Activated T-cell treated with anti-CD3 and anti-CD28 coated beads, Interleukin-2, amount 50 U/mL, for 4 hours (primary cell): ENCODE measurements at regions not wholly inside any gene's neighbourhood (a gene's known extent, or its start where the extent isn't known, plus 50 kb on each side); places are given as distances from the start of the nearest gene placed in this dataset.
"Not testable (repeated sequence)": the region's sequence is repeated elsewhere in the genome, so short reads cannot be mapped to it uniquely, and the experiment has no call there.

Source experiments
- ATAC-seq, 2 donors: fragments of 200-7000 bp; cut with Tn5 transposase; one replicate each; pipeline ENCODE4 v1.10.0; 2021
- DNase-seq: peaks from one replicate; pipeline ENCODE4 v3.0.0-alpha.2; 2020
- H3K27me3 Mint-ChIP-seq: one replicate; pipeline ENCODE4 v1.8.0; 2021; ENCODE audit warnings: low read depth, mixed read lengths
- H3K36me3 Mint-ChIP-seq: one replicate; pipeline ENCODE4 v1.8.0; 2022; ENCODE audit warnings: mixed read lengths; ENCODE audit not compliant: insufficient read depth
- H3K4me1 Mint-ChIP-seq: one replicate; pipeline ENCODE4 v1.8.0; 2021; ENCODE audit warnings: low read depth, mixed read lengths
- H3K4me3 Mint-ChIP-seq: one replicate; pipeline ENCODE4 v1.8.0; 2021; ENCODE audit warnings: mild to moderate bottlenecking, moderate library complexity, mixed read lengths
- H3K9me3 Mint-ChIP-seq: one replicate; pipeline ENCODE4 v1.8.0; 2021; ENCODE audit warnings: mixed read lengths

DNA sequence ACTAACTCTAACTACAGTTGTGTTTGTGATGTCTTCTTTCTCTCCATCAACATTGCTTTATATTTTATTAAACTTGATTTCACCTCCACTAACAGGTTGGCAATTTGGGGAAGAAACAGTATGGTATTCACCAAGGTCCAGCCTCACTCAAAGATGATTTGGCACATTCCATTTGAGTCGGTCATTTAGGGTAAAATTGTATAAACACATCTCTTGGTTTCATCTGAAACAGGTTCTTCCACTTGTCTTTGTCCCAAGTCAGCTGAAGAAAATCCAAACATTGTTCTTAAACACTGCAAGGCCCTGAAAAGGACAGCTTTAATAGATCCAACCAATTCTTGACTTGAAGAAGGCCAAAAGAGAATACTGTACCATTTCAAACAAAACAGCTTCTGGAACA, 104.9 kb upstream of the NT5E start:
- H3K9me3 Mint-ChIP-seq: no peaks in the 10 kb centered on the region
- H3K36me3 Mint-ChIP-seq: no peaks in the 10 kb centered on the region
- no peaks in the 10 kb centered on the region for H3K4me1 Mint-ChIP-seq
- ATAC-seq: no peak
- H3K27me3 Mint-ChIP-seq: peaks cover 10% of the 10 kb centered on the region
- no peak overlapping the region for H3K4me3 Mint-ChIP-seq
- DNase-seq: no peak

DNA sequence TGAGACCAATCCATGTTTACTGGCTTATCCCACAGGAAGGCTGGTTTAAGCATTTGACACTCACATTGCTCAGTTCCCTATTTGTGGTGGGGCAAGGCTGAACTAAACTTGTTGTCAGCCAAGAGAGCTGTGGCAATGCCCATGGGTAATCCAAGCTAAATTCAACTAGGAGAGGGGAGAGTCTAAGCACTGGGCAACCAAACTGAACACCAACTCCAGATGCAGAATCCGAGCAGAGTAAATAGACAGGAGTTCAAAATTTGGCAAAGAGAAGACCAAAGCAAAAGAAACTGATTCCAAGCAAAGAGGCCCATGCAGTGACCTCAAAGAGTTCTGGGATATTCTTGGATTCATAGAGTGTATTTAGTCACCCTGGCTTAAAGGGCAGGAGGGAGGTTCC, 106.5 kb upstream of the NT5E start:
- H3K4me1 Mint-ChIP-seq: no peaks in the 10 kb centered on the region
- H3K27me3 Mint-ChIP-seq: peaks cover 12% of the 10 kb centered on the region
- no peaks in the 10 kb centered on the region for H3K36me3 Mint-ChIP-seq
- ATAC-seq (no peak), DNase-seq (no peak)
- H3K9me3 Mint-ChIP-seq: no peaks in the 10 kb centered on the region
- H3K4me3 Mint-ChIP-seq: no peak overlapping the region

DNA sequence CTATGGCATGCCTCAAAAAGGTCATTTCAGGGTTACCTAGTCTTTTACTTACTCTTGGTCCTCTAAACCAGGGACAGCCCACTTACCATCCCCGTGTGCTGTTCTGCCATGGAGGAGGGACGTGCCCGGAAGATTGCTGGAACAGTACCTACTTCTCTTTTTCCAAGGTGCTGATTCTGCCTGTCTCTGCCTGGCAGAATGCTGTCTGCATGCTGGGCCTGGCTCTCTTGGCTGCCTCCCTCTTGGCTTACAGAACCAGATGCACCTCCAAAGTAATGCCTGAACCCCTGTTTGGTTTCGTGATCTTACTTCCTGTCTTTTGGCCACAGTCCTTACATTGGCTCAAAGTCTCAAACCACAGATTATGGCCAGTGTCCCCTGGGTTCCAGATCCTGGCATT, 120.7 kb upstream of the NT5E start:
- no peaks in the 10 kb centered on the region for H3K9me3 Mint-ChIP-seq
- ATAC-seq (no peak), DNase-seq (no peak)
- peaks cover 6% of the 10 kb centered on the region for H3K27me3 Mint-ChIP-seq
- H3K4me1 Mint-ChIP-seq: no peaks in the 10 kb centered on the region
- H3K36me3 Mint-ChIP-seq: no peaks in the 10 kb centered on the region
- no peak overlapping the region for H3K4me3 Mint-ChIP-seq

DNA sequence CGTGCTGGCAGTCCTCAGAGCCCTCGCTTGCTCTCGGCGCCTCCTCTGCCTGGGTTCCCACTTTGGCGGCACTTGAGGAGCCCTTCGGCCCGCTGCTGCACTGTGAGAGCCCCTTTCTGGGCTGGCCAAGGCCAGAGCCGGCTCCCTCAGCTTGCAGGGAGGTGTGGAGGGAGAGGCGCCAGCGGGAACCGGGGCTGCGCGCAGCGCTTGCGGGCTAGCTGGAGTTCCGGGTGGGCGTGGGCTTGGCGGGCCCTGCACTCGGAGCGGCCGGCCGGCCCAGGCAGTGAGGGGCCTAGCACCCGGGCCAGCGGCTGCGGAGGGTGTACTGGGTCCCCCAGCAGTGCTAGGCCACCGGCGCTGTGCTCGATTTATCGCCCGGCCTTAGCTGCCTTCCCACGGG, 124.1 kb upstream of the NT5E start:
- not testable (repeated sequence) for ATAC-seq, H3K27me3 Mint-ChIP-seq, H3K36me3 Mint-ChIP-seq, H3K4me3 Mint-ChIP-seq, H3K9me3 Mint-ChIP-seq, DNase-seq, H3K4me1 Mint-ChIP-seq

DNA sequence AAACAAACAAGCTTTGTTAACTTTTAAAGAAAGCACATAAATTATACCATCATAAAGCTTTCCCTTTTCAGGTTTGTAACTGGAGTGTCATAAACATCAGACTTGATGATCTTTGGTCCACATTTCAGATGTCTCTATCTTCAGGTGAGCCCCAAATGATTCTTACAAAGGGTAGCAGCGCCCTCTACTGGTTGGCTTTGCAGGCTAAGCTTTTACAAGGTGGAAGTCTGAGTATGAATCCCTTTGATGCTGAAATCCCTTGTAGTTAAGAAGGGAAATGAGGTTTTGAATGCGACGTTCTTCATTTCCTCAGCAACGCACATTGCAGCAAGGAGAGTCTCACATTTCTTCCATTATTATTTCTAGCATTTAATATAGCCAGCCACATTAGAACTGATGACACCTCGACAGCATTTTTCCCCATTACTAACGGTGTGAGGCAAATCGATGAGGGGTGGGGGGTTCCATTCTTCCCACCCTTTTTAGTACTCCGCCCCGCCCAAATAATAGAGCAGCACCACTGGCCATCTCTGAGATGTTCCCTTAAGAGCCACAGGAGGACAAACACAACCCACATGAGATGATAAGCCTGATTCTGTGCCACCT, 126.3 kb upstream of the NT5E start:
- ATAC-seq: peak in 1 of 2 donors; percentile 50
- Mint-ChIP-seq H3K9me3 (no peaks in the 10 kb centered on the region), H3K27me3 (peaks cover 4% of the 10 kb centered on the region), H3K4me3 (no peak overlapping the region), H3K4me1 (no peaks in the 10 kb centered on the region), H3K36me3 (no peaks in the 10 kb centered on the region)
- peak; percentile 61 for DNase-seq

DNA sequence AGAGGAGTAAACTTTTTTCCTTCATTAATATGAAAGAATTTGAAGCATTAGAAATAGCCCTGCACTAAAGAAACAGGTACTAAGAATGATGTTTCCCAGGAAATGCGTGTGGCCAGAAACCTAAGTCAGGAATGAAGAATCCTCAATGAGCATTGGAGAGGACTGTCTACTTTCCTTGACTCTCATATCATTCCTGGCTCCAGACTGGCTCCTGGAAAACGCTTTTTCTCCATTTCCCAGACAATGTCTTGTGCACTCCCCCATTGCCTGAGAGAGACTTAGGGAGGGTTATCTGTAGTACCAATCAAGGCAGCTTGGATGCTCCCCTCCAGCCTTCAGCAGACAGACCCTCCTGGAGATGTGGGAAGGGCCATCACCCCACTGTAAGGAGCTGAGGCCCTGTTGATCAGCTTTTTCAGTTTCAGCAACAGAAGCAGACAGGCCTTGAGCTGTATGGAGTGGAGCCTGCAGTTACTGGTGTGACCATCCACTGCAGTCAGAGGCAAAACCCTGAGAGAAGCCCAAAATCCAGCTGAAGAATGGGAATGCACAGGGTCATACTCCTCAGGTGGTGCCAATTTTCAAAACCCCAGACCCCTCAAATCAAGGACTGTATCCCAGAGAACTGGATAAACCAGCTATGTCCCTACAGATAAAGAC, 127.3 kb upstream of the NT5E start:
- Mint-ChIP-seq H3K4me3 (no peak overlapping the region), H3K27me3 (peaks cover 3% of the 10 kb centered on the region), H3K9me3 (no peaks in the 10 kb centered on the region), H3K36me3 (no peaks in the 10 kb centered on the region), H3K4me1 (no peaks in the 10 kb centered on the region)
- DNase-seq: no peak
- no peak for ATAC-seq

DNA sequence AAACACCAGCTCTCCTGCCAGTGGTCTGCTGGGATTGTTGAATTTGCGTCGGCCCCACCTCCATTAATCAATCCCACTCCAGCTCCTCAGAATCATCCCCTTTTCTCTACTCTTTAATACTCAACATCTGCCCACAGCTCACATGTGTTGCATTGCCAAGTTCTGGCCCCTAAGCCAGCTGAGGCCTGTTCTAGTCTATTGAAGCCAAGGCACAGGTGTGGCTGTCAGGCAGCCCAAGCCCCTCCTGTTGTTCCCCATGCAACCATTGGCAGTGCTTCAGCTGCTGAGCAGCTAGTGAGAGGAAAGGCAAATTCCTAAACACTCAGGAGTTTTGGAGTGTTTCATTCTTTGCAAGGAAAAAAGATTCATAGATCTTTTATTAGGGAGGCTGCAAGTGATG, 128.0 kb upstream of the NT5E start:
- ATAC-seq: no peak
- Mint-ChIP-seq H3K4me3 (no peak overlapping the region), H3K27me3 (peaks cover 3% of the 10 kb centered on the region), H3K9me3 (peaks cover 4% of the 10 kb centered on the region), H3K36me3 (no peaks in the 10 kb centered on the region), H3K4me1 (no peaks in the 10 kb centered on the region)
- no peak for DNase-seq

DNA sequence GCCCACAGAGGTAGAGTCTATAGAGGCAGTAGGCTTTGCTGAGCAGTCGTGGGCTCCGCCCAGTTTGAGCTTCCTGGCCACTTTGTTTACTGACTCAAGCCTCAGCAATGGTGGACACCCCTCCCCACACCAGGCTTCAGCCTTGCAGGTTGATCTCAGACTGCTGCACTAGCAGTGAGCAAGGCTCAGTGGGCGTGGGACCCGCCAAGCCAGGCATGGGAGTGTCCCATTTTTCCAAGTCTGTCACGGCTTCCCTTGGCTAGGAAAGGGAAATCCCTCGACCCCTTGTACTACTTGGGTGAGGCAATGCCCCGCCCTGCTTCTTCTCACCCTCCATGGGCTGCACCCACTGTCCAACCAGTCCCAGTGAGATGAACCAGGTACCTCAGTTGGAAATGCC, 135.3 kb upstream of the NT5E start:
- ATAC-seq (no peak), DNase-seq (no peak)
- H3K36me3 Mint-ChIP-seq: no peaks in the 10 kb centered on the region
- H3K4me1 Mint-ChIP-seq: no peaks in the 10 kb centered on the region
- no peak overlapping the region for H3K4me3 Mint-ChIP-seq
- peaks cover 2% of the 10 kb centered on the region for H3K27me3 Mint-ChIP-seq
- H3K9me3 Mint-ChIP-seq: peaks cover 4% of the 10 kb centered on the region

DNA sequence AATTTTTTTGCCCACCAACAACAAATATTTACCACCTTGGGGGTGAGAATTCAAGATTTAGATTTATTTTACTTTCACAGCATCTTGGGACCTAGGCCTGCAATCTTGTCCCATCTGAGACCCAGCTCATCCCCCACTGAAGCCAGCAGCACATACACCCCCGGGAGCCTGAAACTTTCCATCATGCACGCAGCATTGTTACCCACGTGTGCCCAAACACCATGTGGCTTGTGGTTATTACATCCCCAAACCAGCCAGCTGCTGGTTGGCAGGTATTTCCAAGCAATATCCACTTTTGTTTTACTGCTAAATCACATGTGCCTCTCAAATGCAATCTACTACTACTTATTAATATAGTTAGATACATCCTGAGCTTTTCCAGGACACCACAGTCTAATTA, 149.3 kb upstream of the NT5E start:
- no peak for ATAC-seq
- H3K27me3 Mint-ChIP-seq: peaks cover 3% of the 10 kb centered on the region
- DNase-seq: no peak
- H3K9me3 Mint-ChIP-seq: peaks cover 5% of the 10 kb centered on the region
- H3K4me3 Mint-ChIP-seq: no peak overlapping the region
- no peaks in the 10 kb centered on the region for H3K36me3 Mint-ChIP-seq
- H3K4me1 Mint-ChIP-seq: no peaks in the 10 kb centered on the region

DNA sequence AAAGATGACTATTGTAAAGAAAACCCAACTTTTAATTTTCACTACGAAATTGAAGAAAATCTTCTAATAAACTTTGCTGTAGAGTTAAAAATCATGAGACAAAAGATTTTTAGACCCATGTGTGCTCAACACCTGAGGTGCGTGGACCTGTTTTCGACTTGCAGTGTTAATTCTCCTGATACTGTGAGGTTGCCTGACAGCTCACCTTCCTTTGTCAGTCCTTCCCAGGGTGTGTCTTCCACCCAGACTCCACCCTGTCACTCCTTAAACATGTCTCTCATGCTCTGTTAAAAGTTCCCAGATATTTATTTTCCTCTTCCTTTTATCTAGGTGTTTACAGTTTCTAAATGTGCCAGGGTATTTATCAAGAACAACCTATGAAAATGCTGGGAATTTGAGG, 151.3 kb upstream of the NT5E start:
- ATAC-seq: no peak
- Mint-ChIP-seq H3K27me3 (no peaks in the 10 kb centered on the region), H3K9me3 (no peaks in the 10 kb centered on the region), H3K36me3 (no peaks in the 10 kb centered on the region), H3K4me1 (no peaks in the 10 kb centered on the region), H3K4me3 (no peak overlapping the region)
- no peak for DNase-seq

DNA sequence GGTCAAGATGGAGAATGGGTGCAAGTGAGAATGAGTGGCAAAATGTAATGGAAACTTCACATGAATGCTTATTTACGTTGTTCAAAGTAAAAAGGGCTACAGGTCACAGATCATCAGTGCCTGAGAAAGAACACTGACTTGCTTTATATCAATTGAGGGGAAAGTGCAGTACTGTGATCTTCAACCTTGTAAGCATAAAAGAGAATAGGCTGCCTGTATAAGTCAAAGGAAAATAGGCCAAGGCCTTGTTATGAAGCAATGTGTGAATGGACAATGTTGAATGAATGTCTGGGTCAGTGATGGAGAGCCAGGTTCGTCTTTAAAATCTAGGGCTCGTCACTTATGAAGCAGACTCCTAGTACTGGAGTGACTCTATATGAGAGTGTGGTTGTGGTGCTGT, 158.6 kb upstream of the NT5E start:
- Mint-ChIP-seq H3K4me3 (no peak overlapping the region), H3K9me3 (peaks cover 7% of the 10 kb centered on the region), H3K36me3 (no peaks in the 10 kb centered on the region), H3K4me1 (no peaks in the 10 kb centered on the region), H3K27me3 (no peaks in the 10 kb centered on the region)
- no peak for ATAC-seq
- no peak for DNase-seq

DNA sequence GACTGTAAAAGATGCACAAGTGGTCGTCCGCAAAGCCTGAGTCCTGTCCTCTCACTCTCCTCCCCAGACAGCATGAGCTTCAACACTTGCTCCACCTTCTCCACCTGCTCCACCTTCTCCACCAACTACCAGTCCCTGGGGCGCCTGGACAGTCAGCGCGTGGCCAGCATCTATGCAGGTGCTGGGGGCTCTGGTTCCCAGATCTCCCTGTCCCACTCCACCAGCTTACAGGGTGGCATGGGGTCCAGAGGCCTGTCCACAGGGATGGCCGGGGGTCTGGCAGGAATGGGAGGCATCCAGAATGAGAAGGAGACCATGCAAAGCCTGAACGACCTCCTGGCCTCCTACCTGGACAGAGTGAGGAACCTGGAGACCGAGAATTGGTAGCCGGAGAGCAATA, 162.2 kb upstream of the NT5E start:
- Mint-ChIP-seq H3K4me1 (no peaks in the 10 kb centered on the region), H3K4me3 (no peak overlapping the region), H3K27me3 (no peaks in the 10 kb centered on the region), H3K9me3 (peaks cover 7% of the 10 kb centered on the region), H3K36me3 (no peaks in the 10 kb centered on the region)
- ATAC-seq (no peak), DNase-seq (no peak)

DNA sequence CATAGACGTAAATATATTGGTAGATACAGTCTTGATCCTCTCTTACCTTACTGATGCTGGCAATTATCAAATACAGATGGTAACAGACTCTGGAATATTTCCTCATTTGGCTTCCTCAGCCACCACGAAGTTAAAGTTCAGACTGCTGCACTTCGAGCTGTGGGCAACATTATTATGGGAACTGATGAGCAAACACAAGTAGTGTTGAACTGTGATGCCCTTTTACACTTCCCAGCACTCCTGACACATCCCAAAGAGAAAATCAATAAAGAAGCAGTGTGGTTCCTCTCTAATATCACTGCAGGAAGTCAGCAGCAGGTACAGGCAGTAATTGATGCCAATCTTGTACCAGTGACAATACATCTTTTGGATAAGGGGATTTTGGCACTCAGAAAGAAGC, 162.7 kb upstream of the NT5E start:
- H3K36me3 Mint-ChIP-seq: no peaks in the 10 kb centered on the region
- ATAC-seq (no peak), DNase-seq (no peak)
- no peaks in the 10 kb centered on the region for H3K4me1 Mint-ChIP-seq
- peaks cover 7% of the 10 kb centered on the region for H3K9me3 Mint-ChIP-seq
- no peaks in the 10 kb centered on the region for H3K27me3 Mint-ChIP-seq
- no peak overlapping the region for H3K4me3 Mint-ChIP-seq

DNA sequence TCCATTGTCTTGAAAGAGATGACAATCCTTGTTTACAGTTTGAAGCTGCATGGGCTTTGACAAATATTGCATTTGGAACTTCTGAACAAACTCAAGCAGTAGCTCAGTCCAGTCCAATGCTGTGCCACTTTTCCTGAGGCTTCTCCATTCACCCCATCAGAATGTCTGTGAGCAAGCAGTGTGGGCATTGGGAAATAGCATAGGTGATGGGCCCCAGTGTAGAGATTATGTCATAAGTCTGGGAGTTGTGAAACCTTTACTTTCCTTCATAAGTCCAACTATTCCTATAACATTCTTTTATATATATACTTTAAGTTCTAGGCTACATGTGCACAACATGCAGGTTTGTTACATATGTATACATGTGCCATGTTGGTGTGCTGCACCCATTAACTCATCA, 163.4 kb upstream of the NT5E start:
- ATAC-seq, H3K4me1 Mint-ChIP-seq, H3K27me3 Mint-ChIP-seq, H3K36me3 Mint-ChIP-seq, H3K4me3 Mint-ChIP-seq, DNase-seq, H3K9me3 Mint-ChIP-seq: not testable (repeated sequence)

DNA sequence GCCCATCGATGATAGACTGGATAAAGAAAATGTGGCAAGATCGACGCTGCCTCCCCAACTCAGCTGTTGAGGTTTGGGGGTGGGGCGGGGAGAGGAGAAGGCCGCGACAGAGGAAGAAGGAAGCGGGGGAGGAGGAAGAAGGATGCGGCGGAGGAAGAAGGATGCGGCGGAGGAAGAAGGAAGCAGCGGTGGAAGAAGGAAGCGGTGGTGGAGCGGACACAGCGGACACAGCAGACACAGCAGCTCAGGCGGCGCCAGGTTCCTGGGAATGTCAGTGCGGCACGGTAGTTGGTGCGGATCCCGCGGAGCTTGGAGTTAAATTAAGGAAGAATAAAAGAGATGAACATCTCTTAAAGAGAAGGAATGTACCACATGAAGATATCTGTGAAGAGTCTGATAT, 163.9 kb upstream of the NT5E start:
- no peak overlapping the region for H3K4me3 Mint-ChIP-seq
- no peaks in the 10 kb centered on the region for H3K4me1 Mint-ChIP-seq
- ATAC-seq (no peak), DNase-seq (no peak)
- H3K36me3 Mint-ChIP-seq: no peaks in the 10 kb centered on the region
- peaks cover 7% of the 10 kb centered on the region for H3K9me3 Mint-ChIP-seq
- no peaks in the 10 kb centered on the region for H3K27me3 Mint-ChIP-seq
